Peyer's patch (tissue), 4 donors: ENCODE measurements at regions not wholly inside any gene's neighbourhood (a gene's known extent, or its start where the extent isn't known, plus 50 kb on each side); places are given as distances from the start of the nearest gene placed in this dataset.

Experiments
- POLR2A ChIP-seq, 2 donors: fragments of 450-650 bp; IDR thresholded peaks; one replicate each; pipeline ENCODE4 v1.5.1; 2017; ENCODE audit warnings: antibody characterized with exemption in 2 of 2, mild to moderate bottlenecking in 2 of 2, moderate library complexity in 2 of 2
- TF ChIP-seq, protein P1 (sequence below), 6 experiments: fragments of 450-650 bp in 4 of 6; fragments of 200-600 bp in 2 of 6; sonication (generic) in 1 of 6; IDR thresholded peaks; one replicate each; pipeline ENCODE4 v1.5.1; 2017 to 2019; ENCODE audit warnings: antibody characterized with exemption in 6 of 6, mild to moderate bottlenecking in 3 of 6, moderate library complexity in 1 of 6

GRCh38 chr14:38828183-38828827 lies 274.7 kb downstream of the SEC23A start:
- TF ChIP-seq, protein P1, sequence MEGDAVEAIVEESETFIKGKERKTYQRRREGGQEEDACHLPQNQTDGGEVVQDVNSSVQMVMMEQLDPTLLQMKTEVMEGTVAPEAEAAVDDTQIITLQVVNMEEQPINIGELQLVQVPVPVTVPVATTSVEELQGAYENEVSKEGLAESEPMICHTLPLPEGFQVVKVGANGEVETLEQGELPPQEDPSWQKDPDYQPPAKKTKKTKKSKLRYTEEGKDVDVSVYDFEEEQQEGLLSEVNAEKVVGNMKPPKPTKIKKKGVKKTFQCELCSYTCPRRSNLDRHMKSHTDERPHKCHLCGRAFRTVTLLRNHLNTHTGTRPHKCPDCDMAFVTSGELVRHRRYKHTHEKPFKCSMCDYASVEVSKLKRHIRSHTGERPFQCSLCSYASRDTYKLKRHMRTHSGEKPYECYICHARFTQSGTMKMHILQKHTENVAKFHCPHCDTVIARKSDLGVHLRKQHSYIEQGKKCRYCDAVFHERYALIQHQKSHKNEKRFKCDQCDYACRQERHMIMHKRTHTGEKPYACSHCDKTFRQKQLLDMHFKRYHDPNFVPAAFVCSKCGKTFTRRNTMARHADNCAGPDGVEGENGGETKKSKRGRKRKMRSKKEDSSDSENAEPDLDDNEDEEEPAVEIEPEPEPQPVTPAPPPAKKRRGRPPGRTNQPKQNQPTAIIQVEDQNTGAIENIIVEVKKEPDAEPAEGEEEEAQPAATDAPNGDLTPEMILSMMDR (IDR thresholded peaks at IDR 0.05): no peak
- TF ChIP-seq POLR2A (IDR thresholded peaks at IDR 0.05): no peak
